ENCODE measurements at regions not wholly inside any gene's neighbourhood (a gene's known extent, or its start where the extent isn't known, plus 50 kb on each side); places are given as distances from the start of the nearest gene placed in this dataset.

- TF ChIP-seq POLR2AphosphoS5 (IDR thresholded peaks at IDR 0.05; ENCODE audit: low read depth) (no peak), CTCF (IDR thresholded peaks at IDR 0.05; ENCODE audit: insufficient read depth, low read length) (no peak)
These were observed 135.2 kb upstream of the HMHB1 start for GRCh38 chr5:143676802-143677201.

Measured in HL-60 (cell line).